Ovary (tissue), 3 donors: ENCODE measurements at regions not wholly inside any gene's neighbourhood (a gene's known extent, or its start where the extent isn't known, plus 50 kb on each side); places are given as distances from the start of the nearest gene placed in this dataset.

Source experiments
- CTCF ChIP-seq, 3 donors: fragments of 450-650 bp in 2 of 3; fragments of 200-600 bp in 1 of 3; IDR thresholded peaks; one replicate each; pipeline versions ENCODE4 v1.5.1 to v1.8.0; 2016 to 2022; ENCODE audit warnings: antibody characterized with exemption in 3 of 3, mild to moderate bottlenecking in 1 of 3
- EP300 ChIP-seq: sonication (generic); formaldehyde crosslinking; IDR thresholded peaks from one replicate; pipeline ENCODE4 v1.6.1; 2017; ENCODE audit warnings: antibody characterized with exemption
- POLR2A ChIP-seq: fragments of 450-650 bp; IDR thresholded peaks from one replicate; pipeline ENCODE4 v1.6.1; 2017; ENCODE audit warnings: antibody characterized with exemption, mild to moderate bottlenecking, moderate library complexity
- donor health status: DM: no; HTN: no; CAD: no.

GRCh38 chr14:89708982-89709625, 245.4 kb downstream of the EFCAB11 start:
- TF ChIP-seq CTCF (IDR thresholded peaks at IDR 0.05) (no peak), EP300 (no peak), POLR2A (no peak)
